ENCODE measurements at regions not wholly inside any gene's neighbourhood (a gene's known extent, or its start where the extent isn't known, plus 50 kb on each side); places are given as distances from the start of the nearest gene placed in this dataset.

DNA sequence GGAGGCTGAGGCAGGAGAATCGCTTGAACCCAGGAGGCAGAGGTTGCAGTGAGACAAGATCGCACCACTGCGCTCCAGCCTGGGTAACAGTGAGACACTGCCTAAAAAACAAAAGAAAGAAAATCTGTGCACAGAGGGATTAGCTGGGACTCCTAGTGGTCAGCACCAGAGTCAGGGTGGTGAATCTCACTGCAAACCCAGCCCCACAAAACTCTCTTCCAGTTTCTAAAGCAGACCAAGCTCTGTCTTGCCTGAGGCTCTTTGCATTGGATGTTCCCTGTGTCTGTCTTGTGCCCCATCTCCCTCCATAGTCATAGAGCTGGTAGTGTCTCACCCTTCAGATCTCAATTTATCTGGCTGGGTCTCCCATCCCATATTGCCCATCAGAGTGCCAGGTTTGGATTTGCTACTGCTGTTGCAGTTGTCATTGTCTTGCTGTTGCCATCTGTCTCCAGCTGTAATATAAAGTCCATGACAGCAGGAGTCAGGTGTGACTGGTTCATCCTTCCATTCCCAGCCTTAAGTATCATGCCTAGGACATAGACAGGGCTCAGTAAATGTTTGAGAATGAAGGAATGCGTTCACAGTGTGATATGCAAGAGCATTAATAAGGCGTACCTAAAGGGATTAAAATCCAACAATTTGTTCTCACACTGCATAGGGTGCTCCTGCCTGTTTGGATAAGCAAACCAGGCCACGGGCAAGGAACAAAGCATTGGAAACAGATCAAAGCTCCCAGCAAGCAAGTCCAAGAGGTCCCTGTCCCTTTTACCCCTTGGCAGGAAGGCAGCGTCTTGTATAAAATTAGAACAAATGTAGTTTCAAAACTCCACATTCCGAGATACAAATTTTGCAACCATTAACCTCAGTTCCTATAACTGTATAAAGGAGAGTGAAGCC, 614.6 kb upstream of the CDH5 start:
- TF ChIP-seq, protein P1, sequence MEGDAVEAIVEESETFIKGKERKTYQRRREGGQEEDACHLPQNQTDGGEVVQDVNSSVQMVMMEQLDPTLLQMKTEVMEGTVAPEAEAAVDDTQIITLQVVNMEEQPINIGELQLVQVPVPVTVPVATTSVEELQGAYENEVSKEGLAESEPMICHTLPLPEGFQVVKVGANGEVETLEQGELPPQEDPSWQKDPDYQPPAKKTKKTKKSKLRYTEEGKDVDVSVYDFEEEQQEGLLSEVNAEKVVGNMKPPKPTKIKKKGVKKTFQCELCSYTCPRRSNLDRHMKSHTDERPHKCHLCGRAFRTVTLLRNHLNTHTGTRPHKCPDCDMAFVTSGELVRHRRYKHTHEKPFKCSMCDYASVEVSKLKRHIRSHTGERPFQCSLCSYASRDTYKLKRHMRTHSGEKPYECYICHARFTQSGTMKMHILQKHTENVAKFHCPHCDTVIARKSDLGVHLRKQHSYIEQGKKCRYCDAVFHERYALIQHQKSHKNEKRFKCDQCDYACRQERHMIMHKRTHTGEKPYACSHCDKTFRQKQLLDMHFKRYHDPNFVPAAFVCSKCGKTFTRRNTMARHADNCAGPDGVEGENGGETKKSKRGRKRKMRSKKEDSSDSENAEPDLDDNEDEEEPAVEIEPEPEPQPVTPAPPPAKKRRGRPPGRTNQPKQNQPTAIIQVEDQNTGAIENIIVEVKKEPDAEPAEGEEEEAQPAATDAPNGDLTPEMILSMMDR (IDR thresholded peaks at IDR 0.05; ENCODE audit: low read depth, low read length, missing control alignments), result no peak
- H3K4me3 ChIP-seq (ENCODE audit: low read depth, low read length), result no peak overlapping the region
- no peak for DNase-seq (ENCODE audit: low read depth)
- in situ Hi-C loops (cut with HindIII; ENCODE audit: low sequenced_read_pairs), result no loop called here

DNA sequence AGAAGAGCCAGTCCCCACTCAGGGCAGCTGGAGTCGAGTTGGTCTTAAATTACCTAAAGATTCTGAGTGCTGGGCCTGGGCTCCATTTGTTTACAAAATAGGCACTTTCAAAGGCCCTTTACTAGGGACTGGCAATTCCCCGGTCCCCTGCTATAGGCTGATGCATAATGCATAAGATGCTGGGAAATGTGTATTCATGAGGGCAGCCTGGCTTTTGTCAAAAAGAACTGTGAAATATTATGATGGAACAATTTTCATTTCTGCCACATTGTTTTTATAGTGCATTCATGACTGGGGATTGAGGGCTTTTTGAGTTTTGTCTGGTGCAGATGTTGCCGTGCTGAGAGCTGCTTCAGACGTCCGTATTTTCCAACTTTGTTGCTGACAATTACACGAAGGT, 617.0 kb upstream of the CDH5 start:
- in situ Hi-C loops (cut with HindIII; ENCODE audit: low sequenced_read_pairs), result no loop called here
- TF ChIP-seq, protein P1 (IDR thresholded peaks at IDR 0.05; ENCODE audit: low read depth, low read length, missing control alignments), result no peak
- DNase-seq (ENCODE audit: low read depth), result no peak
- H3K4me3 ChIP-seq (ENCODE audit: low read depth, low read length), result no peak overlapping the region

DNA sequence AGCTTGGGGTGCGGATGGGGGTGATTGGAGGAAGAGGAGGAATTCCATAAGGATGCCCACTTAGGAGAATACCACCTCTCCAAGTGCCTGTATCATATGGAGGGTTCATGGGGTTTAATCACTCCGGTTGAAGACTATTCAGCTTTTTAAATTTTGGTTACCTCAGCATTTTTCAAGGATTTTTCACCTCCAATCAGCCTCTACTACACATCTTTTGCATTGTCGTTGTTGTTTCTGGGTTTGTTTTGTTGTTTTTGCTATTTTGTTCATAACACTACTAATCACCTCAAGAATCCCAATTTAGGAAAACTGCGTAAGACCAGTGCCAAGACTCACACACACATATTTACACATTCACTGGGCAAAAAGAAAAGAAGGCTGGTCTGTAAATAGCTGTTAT, 619.5 kb upstream of the CDH5 start:
- in situ Hi-C loops (cut with HindIII; ENCODE audit: low sequenced_read_pairs), result no loop called here

DNA sequence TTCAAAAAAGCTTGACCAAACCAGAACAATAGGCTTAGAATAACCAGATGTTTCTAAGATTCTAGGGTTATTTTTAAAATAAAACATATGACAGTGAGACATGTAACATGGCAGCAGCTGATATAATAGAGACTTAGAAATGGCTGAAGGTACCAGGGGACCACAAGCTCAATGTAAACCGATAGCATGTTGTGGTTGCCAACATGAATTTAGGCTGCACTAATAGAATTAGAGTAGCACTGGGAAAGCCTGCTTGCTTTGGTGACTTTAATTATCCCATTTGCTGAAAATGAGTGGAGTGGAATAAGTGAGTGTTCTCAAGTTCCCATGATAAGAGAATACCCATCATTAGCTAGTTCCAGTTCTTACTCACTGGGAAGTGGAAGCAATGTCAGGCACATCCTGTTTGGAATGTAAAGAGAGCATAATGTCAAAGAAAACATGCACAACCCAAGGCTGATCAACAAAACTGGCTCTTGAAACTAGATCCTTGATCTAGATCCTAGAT, 621.2 kb upstream of the CDH5 start:
- in situ Hi-C loops (cut with HindIII; ENCODE audit: low sequenced_read_pairs), result no loop called here
- H3K4me3 ChIP-seq (ENCODE audit: low read depth, low read length), result no peak overlapping the region
- no peak for DNase-seq (ENCODE audit: low read depth)
- TF ChIP-seq, protein P1 (IDR thresholded peaks at IDR 0.05; ENCODE audit: low read depth, low read length, missing control alignments), result no peak

More for the DNA sequence above, 619.5 kb upstream of the CDH5 start:
- H3K4me3 ChIP-seq (ENCODE audit: low read depth, low read length), result no peak overlapping the region
- TF ChIP-seq, protein P1 (IDR thresholded peaks at IDR 0.05; ENCODE audit: low read depth, low read length, missing control alignments), result no peak
- DNase-seq (ENCODE audit: low read depth), result no peak

DNA sequence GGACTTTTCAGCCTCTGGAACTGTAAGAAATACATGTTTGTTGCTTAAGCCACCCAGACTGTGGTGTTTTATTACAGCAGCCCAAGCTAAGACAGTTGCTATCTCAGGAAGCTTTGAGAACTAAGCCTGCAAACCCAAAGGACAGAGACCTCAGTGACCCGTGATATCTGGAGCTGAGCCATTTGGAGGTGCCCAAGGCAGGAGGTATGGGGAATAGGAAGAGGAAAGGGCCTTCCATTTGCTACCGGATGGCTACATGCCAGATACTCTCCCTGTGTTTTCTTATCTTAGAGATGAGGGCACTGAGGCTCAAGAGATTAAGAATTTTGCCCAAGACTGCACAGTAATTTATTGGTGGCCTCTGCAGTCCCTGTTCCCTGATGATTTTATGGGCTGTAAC, 622.1 kb upstream of the CDH5 start:
- DNase-seq (ENCODE audit: low read depth), result no peak
- TF ChIP-seq, protein P1 (IDR thresholded peaks at IDR 0.05; ENCODE audit: low read depth, low read length, missing control alignments), result no peak
- in situ Hi-C loops (cut with HindIII; ENCODE audit: low sequenced_read_pairs), result no loop called here
- no peak overlapping the region for H3K4me3 ChIP-seq (ENCODE audit: low read depth, low read length)

DNA sequence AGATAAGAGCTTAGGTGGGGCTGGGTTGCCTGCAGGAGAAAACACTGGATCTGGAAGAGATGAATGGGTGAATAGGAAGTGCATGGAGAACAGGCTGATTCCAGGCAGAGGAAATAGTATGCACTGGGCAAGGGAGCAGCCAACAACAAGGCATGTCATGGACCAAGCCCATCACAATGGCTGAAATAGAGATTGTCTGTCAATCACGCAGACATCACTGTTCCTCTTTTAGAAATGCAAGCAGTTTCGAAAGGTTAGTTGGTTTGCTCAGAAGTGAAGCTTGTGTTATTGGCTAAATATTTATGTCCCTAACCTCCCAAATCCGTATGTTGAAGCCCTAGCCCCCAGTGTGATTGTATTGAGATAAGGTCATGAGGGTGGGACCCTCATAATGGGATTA, 621.7 kb upstream of the CDH11 start:
- no peak overlapping the region for H3K4me3 ChIP-seq (ENCODE audit: low read depth, low read length)
- in situ Hi-C loops (cut with HindIII; ENCODE audit: low sequenced_read_pairs), result no loop called here
- no peak for DNase-seq (ENCODE audit: low read depth)
- TF ChIP-seq, protein P1 (IDR thresholded peaks at IDR 0.05; ENCODE audit: low read depth, low read length, missing control alignments), result no peak

Data from astrocyte of the cerebellum (primary cell).